Type B pancreatic cell (in vitro differentiated cells): ENCODE measurements at regions not wholly inside any gene's neighbourhood (a gene's known extent, or its start where the extent isn't known, plus 50 kb on each side); places are given as distances from the start of the nearest gene placed in this dataset.

Experiments used
- DNase-seq: peaks from one replicate; pipeline ENCODE4 v3.0.0; 2021; ENCODE audit warnings: mixed read lengths; ENCODE audit not compliant: unreplicated experiment; ENCODE audit errors: extremely low spot score
- H3K27ac Mint-ChIP-seq: 2 replicates; pipeline ENCODE4 v1.8.0; 2021; ENCODE audit warnings: mild to moderate bottlenecking, mixed read lengths
- H3K27me3 Mint-ChIP-seq: 2 replicates; pipeline ENCODE4 v1.8.0; 2021; ENCODE audit warnings: mixed read lengths
- H3K36me3 Mint-ChIP-seq: 2 replicates; pipeline ENCODE4 v1.8.0; 2021; ENCODE audit warnings: mixed read lengths
- H3K4me1 Mint-ChIP-seq: one replicate; pipeline ENCODE4 v1.8.0; 2021; ENCODE audit warnings: mixed read lengths; ENCODE audit not compliant: unreplicated experiment
- H3K4me3 Mint-ChIP-seq: 2 replicates; pipeline ENCODE4 v1.8.0; 2021; ENCODE audit warnings: mild to moderate bottlenecking, mixed read lengths
- H3K9me3 Mint-ChIP-seq: 2 replicates; pipeline ENCODE4 v1.8.0; 2021; ENCODE audit warnings: mixed read lengths
- CTCF ChIP-seq: fragments of 200-600 bp; sonication (generic); conservative IDR thresholded peaks from 2 replicates; pipeline ENCODE4 v1.5.0; 2021; ENCODE audit warnings: antibody characterized with exemption, mild to moderate bottlenecking

GRCh38 chr5:105371169-105371568, 1808.6 kb upstream of the NUDT12 start:
- no peak for TF ChIP-seq CTCF
- no peaks in the 10 kb centered on the region for H3K27me3 Mint-ChIP-seq
- no peak overlapping the region for H3K27ac Mint-ChIP-seq
- DNase-seq: no peak
- H3K36me3 Mint-ChIP-seq: no peaks in the 10 kb centered on the region
- H3K4me1 Mint-ChIP-seq: no peaks in the 10 kb centered on the region
- H3K4me3 Mint-ChIP-seq: no peak overlapping the region
- no peaks in the 10 kb centered on the region for H3K9me3 Mint-ChIP-seq

- Mint-ChIP-seq H3K4me1 (no peaks in the 10 kb centered on the region), H3K4me3 (no peak overlapping the region)
Observed at GRCh38 chr5:105350486-105351140, 1788.0 kb upstream of the NUDT12 start.

GRCh38 chr5:105331558-105331957, 1769.0 kb upstream of the NUDT12 start:
- Mint-ChIP-seq H3K27ac (no peak overlapping the region), H3K9me3 (peaks cover 7% of the 10 kb centered on the region), H3K27me3 (no peaks in the 10 kb centered on the region), H3K4me1 (no peaks in the 10 kb centered on the region), H3K36me3 (no peaks in the 10 kb centered on the region), H3K4me3 (no peak overlapping the region)
- TF ChIP-seq CTCF: no peak
- DNase-seq: no peak

More at GRCh38 chr5:105350486-105351140, 1788.0 kb upstream of the NUDT12 start:
- no peak for TF ChIP-seq CTCF
- no peaks in the 10 kb centered on the region for H3K27me3 Mint-ChIP-seq
- H3K9me3 Mint-ChIP-seq: no peaks in the 10 kb centered on the region
- no peaks in the 10 kb centered on the region for H3K36me3 Mint-ChIP-seq
- no peak overlapping the region for H3K27ac Mint-ChIP-seq
- no peak for DNase-seq

GRCh38 chr5:105330185-105330584, 1767.6 kb upstream of the NUDT12 start:
- Mint-ChIP-seq H3K4me1 (no peaks in the 10 kb centered on the region), H3K9me3 (peaks cover 7% of the 10 kb centered on the region), H3K27ac (no peak overlapping the region), H3K4me3 (no peak overlapping the region), H3K36me3 (no peaks in the 10 kb centered on the region), H3K27me3 (no peaks in the 10 kb centered on the region)
- DNase-seq: no peak
- TF ChIP-seq CTCF: no peak

- Mint-ChIP-seq H3K4me1 (no peaks in the 10 kb centered on the region), H3K9me3 (no peaks in the 10 kb centered on the region), H3K27me3 (no peaks in the 10 kb centered on the region), H3K4me3 (no peak overlapping the region), H3K27ac (no peak overlapping the region), H3K36me3 (no peaks in the 10 kb centered on the region)
- no peak for DNase-seq
- peak; percentile 69 for TF ChIP-seq CTCF
Observed at GRCh38 chr5:105304859-105305258, 1742.3 kb upstream of the NUDT12 start.

GRCh38 chr5:105288946-105289345, 1726.4 kb upstream of the NUDT12 start:
- DNase-seq: no peak
- no peak overlapping the region for H3K27ac Mint-ChIP-seq
- H3K4me1 Mint-ChIP-seq: peaks cover 8% of the 10 kb centered on the region
- no peak overlapping the region for H3K4me3 Mint-ChIP-seq
- no peaks in the 10 kb centered on the region for H3K27me3 Mint-ChIP-seq
- no peaks in the 10 kb centered on the region for H3K36me3 Mint-ChIP-seq
- TF ChIP-seq CTCF: no peak
- H3K9me3 Mint-ChIP-seq: no peaks in the 10 kb centered on the region
